Liver (tissue), 8 donors: ENCODE measurements at regions not wholly inside any gene's neighbourhood (a gene's known extent, or its start where the extent isn't known, plus 50 kb on each side); places are given as distances from the start of the nearest gene placed in this dataset.

ENCODE experiments used
- DNase-seq: peaks from one replicate; pipeline ENCODE4 v3.0.0-alpha.2; 2017; ENCODE audit warnings: low spot score
- H3K27ac ChIP-seq, 2 donors: one replicate each; pipeline ENCODE4 v1.7.0; 2013; ENCODE audit warnings: inconsistent platforms in 2 of 2, low read length in 2 of 2, control low read depth in 1 of 2, low read depth in 1 of 2, mild to moderate bottlenecking in 1 of 2
- H3K27me3 ChIP-seq, 4 donors: one replicate each; pipeline versions ENCODE4 v1.6.1 to v1.7.0; 2013; ENCODE audit warnings: low read length in 3 of 4, inconsistent platforms in 1 of 4, mild to moderate bottlenecking in 1 of 4, moderate library complexity in 1 of 4; ENCODE audit not compliant: control insufficient read depth in 4 of 4, insufficient read depth in 4 of 4
- H3K36me3 ChIP-seq, 4 donors: one replicate each; pipeline versions ENCODE4 v1.6.1 to v1.7.0; 2013; ENCODE audit warnings: low read length in 3 of 4, mild to moderate bottlenecking in 3 of 4, low read depth in 1 of 4, moderate library complexity in 1 of 4; ENCODE audit not compliant: control insufficient read depth in 4 of 4, insufficient read depth in 3 of 4
- H3K4me1 ChIP-seq, 4 donors: one replicate each; pipeline versions ENCODE4 v1.6.1 to v1.7.0; 2013; ENCODE audit warnings: low read length in 3 of 4, mild to moderate bottlenecking in 3 of 4, moderate library complexity in 1 of 4; ENCODE audit not compliant: control insufficient read depth in 4 of 4, insufficient read depth in 4 of 4
- H3K4me3 ChIP-seq, 3 donors: one replicate each; pipeline versions ENCODE4 v1.6.1 to v1.7.0; 2013; ENCODE audit warnings: low read length in 3 of 3, control low read depth in 1 of 3, low read depth in 1 of 3, mild to moderate bottlenecking in 1 of 3
- H3K9ac ChIP-seq, 2 donors: one replicate each; pipeline ENCODE4 v1.7.0; 2013; ENCODE audit warnings: low read length in 2 of 2, mild to moderate bottlenecking in 2 of 2, moderate library complexity in 2 of 2, control low read depth in 1 of 2, low read depth in 1 of 2
- H3K9me3 ChIP-seq, 4 donors: one replicate each; pipeline versions ENCODE4 v1.6.1 to v1.7.0; 2013; ENCODE audit warnings: low read length in 3 of 4; ENCODE audit not compliant: control insufficient read depth in 4 of 4
- EGR1 ChIP-seq, 2 donors: IDR thresholded peaks; 2 replicates each; pipeline ENCODE4 v1.6.1; 2016 to 2018; ENCODE audit warnings: antibody characterized with exemption in 2 of 2, low read depth in 2 of 2
- FOXA1 ChIP-seq: IDR thresholded peaks from 2 replicates; pipeline ENCODE4 v1.6.1; 2016; ENCODE audit warnings: antibody characterized with exemption
- FOXA2 ChIP-seq: IDR thresholded peaks from 2 replicates; pipeline ENCODE4 v1.6.1; 2016; ENCODE audit warnings: antibody characterized with exemption
- GABPA ChIP-seq, 2 donors: IDR thresholded peaks in 1 of 2; conservative IDR thresholded peaks in 1 of 2; 2 replicates each; pipeline ENCODE4 v1.6.1; 2016; ENCODE audit warnings: antibody characterized with exemption in 2 of 2, mild to moderate bottlenecking in 1 of 2, moderate library complexity in 1 of 2
- HNF4A ChIP-seq, 2 donors: conservative IDR thresholded peaks; 2 replicates each; pipeline ENCODE4 v1.6.1; 2016; ENCODE audit warnings: antibody characterized with exemption in 2 of 2, mild to moderate bottlenecking in 2 of 2
- HNF4G ChIP-seq: IDR thresholded peaks from 2 replicates; pipeline ENCODE4 v1.6.1; 2016; ENCODE audit warnings: antibody characterized with exemption
- JUND ChIP-seq, 2 donors: IDR thresholded peaks; 2 replicates each; pipeline ENCODE4 v1.6.1; 2016; ENCODE audit warnings: antibody characterized with exemption in 2 of 2
- RXRA ChIP-seq, 2 donors: IDR thresholded peaks; 2 replicates each; pipeline ENCODE4 v1.6.1; 2017 to 2018; ENCODE audit warnings: antibody characterized with exemption in 2 of 2, mild to moderate bottlenecking in 1 of 2
- TAF1 ChIP-seq: conservative IDR thresholded peaks from 2 replicates; pipeline ENCODE4 v1.6.1; 2016; ENCODE audit warnings: antibody characterized with exemption, mild to moderate bottlenecking
- WGBS: extraction: QIAGEN DNeasy Blood & Tissue Kit; methylation state at CpG from one replicate; pipeline ENCODE4 v1.1.7; 2013; 5-methylcytosine and 5-hydroxymethylcytosine counted together
- TF ChIP-seq, protein P1 (sequence below): IDR thresholded peaks from 2 replicates; pipeline ENCODE4 v1.6.1; 2016; ENCODE audit warnings: antibody characterized with exemption, mild to moderate bottlenecking
- TF ChIP-seq, protein P2 (sequence below): IDR thresholded peaks from 2 replicates; pipeline ENCODE4 v1.6.1; 2016; ENCODE audit warnings: antibody characterized with exemption
- TF ChIP-seq, protein P3 (sequence below): IDR thresholded peaks from 2 replicates; pipeline ENCODE4 v1.6.1; 2016; ENCODE audit warnings: antibody characterized with exemption
- TF ChIP-seq, protein P4 (sequence below): fragments of 150-350 bp; IDR thresholded peaks from 2 replicates; pipeline ENCODE4 v1.5.1; 2017; ENCODE audit warnings: improper control_type of control experiment, low read depth, low read length; ENCODE audit not compliant: missing input control
- donor health status: healthy.
- donor health status: healthy.
- donor health status: healthy.
- donor health status: healthy.
- donor health status: healthy.

DNA sequence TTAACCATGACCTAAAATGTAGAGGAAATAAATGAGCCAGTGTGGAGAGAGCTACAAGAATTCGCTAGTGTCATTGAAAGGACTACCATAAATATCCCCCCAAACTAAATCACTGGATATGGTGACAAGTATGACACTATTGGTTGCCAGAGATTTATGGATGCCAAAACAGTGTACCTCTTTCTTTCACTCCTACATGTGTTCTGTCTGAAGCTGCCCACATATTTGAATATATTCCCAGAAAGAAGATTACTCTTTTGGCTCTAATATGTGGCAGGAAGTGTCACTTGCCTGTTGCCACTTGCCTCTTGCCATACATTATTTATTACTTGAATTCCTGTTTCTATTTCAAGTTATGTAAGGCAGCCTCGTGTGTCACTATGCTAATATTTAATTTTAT is 1573.6 kb downstream of the TECRL start:
- Histone ChIP-seq H3K27me3 (no peaks in the 10 kb centered on the region), H3K36me3 (no peaks in the 10 kb centered on the region), H3K9me3 (no peaks in the 10 kb centered on the region), H3K9ac (no peak overlapping the region), H3K4me3 (no peak overlapping the region), H3K4me1 (no peaks in the 10 kb centered on the region), H3K27ac (no peak overlapping the region)
- no peak for TF ChIP-seq FOXA2
- TF ChIP-seq, protein P1, sequence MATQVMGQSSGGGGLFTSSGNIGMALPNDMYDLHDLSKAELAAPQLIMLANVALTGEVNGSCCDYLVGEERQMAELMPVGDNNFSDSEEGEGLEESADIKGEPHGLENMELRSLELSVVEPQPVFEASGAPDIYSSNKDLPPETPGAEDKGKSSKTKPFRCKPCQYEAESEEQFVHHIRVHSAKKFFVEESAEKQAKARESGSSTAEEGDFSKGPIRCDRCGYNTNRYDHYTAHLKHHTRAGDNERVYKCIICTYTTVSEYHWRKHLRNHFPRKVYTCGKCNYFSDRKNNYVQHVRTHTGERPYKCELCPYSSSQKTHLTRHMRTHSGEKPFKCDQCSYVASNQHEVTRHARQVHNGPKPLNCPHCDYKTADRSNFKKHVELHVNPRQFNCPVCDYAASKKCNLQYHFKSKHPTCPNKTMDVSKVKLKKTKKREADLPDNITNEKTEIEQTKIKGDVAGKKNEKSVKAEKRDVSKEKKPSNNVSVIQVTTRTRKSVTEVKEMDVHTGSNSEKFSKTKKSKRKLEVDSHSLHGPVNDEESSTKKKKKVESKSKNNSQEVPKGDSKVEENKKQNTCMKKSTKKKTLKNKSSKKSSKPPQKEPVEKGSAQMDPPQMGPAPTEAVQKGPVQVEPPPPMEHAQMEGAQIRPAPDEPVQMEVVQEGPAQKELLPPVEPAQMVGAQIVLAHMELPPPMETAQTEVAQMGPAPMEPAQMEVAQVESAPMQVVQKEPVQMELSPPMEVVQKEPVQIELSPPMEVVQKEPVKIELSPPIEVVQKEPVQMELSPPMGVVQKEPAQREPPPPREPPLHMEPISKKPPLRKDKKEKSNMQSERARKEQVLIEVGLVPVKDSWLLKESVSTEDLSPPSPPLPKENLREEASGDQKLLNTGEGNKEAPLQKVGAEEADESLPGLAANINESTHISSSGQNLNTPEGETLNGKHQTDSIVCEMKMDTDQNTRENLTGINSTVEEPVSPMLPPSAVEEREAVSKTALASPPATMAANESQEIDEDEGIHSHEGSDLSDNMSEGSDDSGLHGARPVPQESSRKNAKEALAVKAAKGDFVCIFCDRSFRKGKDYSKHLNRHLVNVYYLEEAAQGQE = no peak
- TF ChIP-seq, protein P2, sequence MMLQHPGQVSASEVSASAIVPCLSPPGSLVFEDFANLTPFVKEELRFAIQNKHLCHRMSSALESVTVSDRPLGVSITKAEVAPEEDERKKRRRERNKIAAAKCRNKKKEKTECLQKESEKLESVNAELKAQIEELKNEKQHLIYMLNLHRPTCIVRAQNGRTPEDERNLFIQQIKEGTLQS = no peak
- no peak for TF ChIP-seq RXRA (IDR thresholded peaks at IDR 0.05)
- no peak for TF ChIP-seq HNF4G
- TF ChIP-seq JUND (IDR thresholded peaks at IDR 0.05) = no peak
- no peak for TF ChIP-seq FOXA1
- no peak for TF ChIP-seq GABPA (IDR thresholded peaks at IDR 0.05 in 1 of 2, conservative IDR thresholded peaks at IDR 0.05 in 1 of 2)
- no peak for TF ChIP-seq TAF1
- TF ChIP-seq, protein P3, sequence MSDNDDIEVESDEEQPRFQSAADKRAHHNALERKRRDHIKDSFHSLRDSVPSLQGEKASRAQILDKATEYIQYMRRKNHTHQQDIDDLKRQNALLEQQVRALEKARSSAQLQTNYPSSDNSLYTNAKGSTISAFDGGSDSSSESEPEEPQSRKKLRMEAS = no peak
- TF ChIP-seq EGR1 (IDR thresholded peaks at IDR 0.05; ENCODE audit: low read depth in 2 of 2) = no peak
- DNase-seq = no peak
- 42% methylated on average over 2 of the region's 2 CpGs for WGBS

DNA sequence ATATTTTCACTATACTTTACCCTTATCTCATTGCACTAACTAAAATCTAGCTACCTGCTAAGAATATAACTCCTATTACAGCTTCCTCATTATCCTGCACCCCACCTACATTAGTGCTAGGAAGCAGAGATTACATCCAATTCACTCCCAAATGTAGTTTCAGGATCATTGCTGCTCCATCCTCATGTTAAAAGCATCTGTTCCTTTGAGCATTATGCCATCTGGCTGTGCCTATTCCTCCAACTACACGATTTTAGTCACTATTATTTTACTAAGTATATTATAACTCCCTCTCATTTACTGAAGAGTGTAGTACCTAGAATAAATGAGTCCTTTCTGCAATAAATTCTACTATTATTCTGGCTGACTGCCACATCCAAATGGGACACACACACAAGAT is 1586.9 kb downstream of the TECRL start:
- H3K36me3 ChIP-seq = no peaks in the 10 kb centered on the region
- no peak for DNase-seq
- H3K9me3 ChIP-seq = no peaks in the 10 kb centered on the region
- no peaks in the 10 kb centered on the region for H3K4me1 ChIP-seq
- no peak overlapping the region for H3K27ac ChIP-seq
- no peak overlapping the region for H3K4me3 ChIP-seq
- TF ChIP-seq, protein P4, sequence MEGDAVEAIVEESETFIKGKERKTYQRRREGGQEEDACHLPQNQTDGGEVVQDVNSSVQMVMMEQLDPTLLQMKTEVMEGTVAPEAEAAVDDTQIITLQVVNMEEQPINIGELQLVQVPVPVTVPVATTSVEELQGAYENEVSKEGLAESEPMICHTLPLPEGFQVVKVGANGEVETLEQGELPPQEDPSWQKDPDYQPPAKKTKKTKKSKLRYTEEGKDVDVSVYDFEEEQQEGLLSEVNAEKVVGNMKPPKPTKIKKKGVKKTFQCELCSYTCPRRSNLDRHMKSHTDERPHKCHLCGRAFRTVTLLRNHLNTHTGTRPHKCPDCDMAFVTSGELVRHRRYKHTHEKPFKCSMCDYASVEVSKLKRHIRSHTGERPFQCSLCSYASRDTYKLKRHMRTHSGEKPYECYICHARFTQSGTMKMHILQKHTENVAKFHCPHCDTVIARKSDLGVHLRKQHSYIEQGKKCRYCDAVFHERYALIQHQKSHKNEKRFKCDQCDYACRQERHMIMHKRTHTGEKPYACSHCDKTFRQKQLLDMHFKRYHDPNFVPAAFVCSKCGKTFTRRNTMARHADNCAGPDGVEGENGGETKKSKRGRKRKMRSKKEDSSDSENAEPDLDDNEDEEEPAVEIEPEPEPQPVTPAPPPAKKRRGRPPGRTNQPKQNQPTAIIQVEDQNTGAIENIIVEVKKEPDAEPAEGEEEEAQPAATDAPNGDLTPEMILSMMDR = no peak
- TF ChIP-seq RXRA (IDR thresholded peaks at IDR 0.05) (no peak), FOXA2 (no peak), TAF1 (no peak), HNF4A (conservative IDR thresholded peaks at IDR 0.05) (no peak), FOXA1 (no peak), EGR1 (IDR thresholded peaks at IDR 0.05; ENCODE audit: low read depth in 2 of 2) (no peak)
- TF ChIP-seq, protein P2 = no peak
- no peak overlapping the region for H3K9ac ChIP-seq
- 42% methylated on average over 1 of the region's 1 CpG for WGBS
- H3K27me3 ChIP-seq = no peaks in the 10 kb centered on the region
